GM08714 (cell line): ENCODE measurements at regions not wholly inside any gene's neighbourhood (a gene's known extent, or its start where the extent isn't known, plus 50 kb on each side); places are given as distances from the start of the nearest gene placed in this dataset.
"Not testable (repeated sequence)": the region's sequence is repeated elsewhere in the genome, so short reads cannot be mapped to it uniquely, and the experiment has no call there.

ENCODE experiments used
- H3K4me3 ChIP-seq: fragments of 200-500 bp; sonication (Bioruptor generic); 2 replicates; pipeline ENCODE4 v1.5.1; 2014; ENCODE audit warnings: mild to moderate bottlenecking, low read length, inconsistent platforms
- ZNF274 ChIP-seq: IDR thresholded peaks from 2 replicates; pipeline ENCODE4 v1.6.1; 2012; ENCODE audit warnings: mild to moderate bottlenecking, low read depth, low read length

DNA sequence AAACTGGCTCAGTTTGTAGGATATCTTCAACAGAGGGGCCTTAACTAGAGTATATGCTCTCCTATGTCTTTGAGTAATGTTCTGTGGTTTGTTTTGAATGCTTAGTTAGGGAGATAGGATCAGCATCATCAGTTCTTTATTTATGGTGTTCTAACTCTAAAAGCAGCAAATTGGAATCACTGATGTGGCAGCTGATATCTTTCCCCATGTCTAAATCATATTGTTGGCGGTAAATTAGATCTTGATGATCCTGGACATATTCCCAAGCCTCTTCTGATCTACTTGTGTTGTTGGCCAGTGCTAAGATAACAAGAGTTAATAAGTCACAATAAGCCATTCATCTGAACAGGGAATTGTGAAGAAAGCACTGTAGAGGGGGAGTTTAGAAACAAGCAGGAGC lies 332.4 kb upstream of the DAB2 start:
- TF ChIP-seq ZNF274 = no peak
- H3K4me3 ChIP-seq = no peak overlapping the region

DNA sequence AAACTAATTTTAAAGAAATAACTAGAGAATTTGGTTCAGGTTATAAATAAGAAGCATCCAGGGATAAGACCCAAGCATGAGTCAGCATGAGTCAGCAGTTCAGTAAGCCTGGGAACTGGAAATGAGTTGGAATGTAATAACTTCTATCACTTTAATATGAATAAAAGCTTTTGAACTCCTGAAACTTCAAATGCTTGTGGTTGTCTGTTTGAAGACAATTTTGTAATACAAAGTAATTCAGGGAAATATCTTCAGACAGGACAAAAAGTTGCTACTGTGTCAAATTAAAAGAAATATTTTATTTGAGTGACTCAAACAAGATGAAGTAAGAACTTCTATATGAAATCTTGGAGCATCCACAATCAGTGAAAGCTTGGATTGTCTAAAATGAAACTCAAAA lies 331.2 kb upstream of the DAB2 start:
- TF ChIP-seq ZNF274 = no peak
- H3K4me3 ChIP-seq = no peak overlapping the region

DNA sequence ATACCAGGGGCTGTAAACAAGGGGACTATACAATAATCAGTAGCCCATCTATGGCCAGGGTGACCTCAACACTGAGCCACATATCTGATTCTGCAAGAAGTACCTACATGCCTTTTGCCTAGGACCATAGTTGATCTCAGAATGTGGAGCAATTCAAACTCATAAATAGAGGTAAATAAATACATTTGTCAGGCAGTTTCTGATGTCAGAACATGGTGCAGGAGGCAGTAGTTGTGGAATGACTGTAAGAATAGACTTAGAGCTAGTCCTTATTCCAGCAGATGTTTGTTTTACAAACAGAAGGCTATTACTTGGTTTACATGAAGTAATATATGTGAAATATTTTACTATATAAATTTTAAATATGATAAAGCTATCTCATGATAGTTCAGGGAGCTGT lies 330.7 kb upstream of the DAB2 start:
- H3K4me3 ChIP-seq = no peak overlapping the region
- no peak for TF ChIP-seq ZNF274

DNA sequence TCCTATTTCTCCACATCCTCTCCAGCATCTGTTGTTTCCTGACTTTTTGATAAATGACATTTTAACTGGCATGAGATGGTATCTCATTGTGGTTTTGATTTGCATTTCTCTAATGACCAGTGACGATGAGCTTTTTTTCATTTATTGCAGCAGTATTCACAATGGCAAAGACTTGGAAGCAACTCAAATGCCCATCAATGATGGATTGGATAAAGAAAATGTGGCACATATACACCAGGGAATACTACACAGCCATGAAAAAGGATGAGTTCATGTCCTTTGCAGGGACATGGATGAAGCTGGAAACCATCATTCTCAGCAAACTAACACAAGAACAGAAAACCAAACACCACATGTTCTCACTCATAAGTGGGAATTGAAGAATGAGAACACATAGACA lies 329.0 kb upstream of the DAB2 start:
- H3K4me3 ChIP-seq = not testable (repeated sequence)

DNA sequence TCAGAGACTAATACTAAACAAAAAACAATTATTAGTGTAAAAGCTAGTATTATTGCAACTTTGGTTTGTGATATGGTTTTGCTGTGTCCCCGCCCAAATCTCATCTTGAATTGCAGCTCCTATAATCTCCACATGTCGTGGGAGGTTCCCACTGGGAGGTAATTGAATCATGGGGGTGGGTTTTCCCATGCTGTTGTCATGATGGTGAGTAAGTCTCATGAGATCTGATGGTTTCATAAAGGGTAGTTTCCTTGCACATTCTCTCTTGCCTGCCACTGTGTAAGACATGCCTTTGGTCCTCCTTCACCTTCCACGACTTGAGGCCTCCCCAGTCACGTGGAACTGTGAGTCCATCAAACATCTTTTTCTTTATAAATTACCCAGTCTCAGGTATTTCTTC lies 325.9 kb upstream of the DAB2 start:
- TF ChIP-seq ZNF274 = no peak

DNA sequence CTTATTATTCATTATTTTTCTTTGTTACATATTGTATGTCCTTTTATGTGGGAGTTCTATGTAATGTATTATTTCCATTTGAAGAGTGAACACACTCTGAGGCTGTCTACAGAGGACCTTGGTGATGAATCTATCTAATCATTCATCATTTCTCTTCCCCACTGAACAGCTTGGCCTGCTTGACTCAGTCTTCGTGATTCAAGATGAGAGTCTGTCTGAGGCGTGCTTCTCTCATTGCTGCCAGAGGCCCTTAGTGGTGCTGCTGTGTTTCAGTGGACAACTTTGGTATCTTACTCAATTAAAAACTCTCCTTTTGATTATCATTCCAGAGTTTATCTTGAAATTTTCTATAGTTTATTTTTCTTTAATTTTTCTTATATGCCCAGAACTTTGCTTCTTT lies 318.1 kb upstream of the DAB2 start:
- no peak overlapping the region for H3K4me3 ChIP-seq
- no peak for TF ChIP-seq ZNF274

More for the DNA sequence above, 325.9 kb upstream of the DAB2 start:
- no peak overlapping the region for H3K4me3 ChIP-seq

DNA sequence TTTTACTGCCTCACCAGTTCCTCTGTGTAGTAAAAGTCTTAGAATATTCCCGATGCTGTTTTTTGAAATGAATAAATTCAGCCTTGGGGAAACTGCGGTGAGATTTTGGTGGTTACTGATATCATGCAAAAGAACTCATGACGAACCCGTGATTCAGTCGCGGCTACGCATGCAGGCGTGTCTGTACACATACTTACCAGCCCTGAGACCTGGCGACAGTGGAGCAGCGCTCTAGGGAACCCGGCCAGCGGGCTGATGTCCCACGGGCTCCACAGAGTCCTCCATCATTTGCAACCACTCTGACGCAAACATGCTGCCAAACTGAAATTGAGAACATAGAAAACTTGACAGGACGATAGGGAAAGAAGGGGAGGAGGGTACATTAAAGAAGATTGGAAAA lies 315.6 kb upstream of the DAB2 start:
- no peak for TF ChIP-seq ZNF274
- no peak overlapping the region for H3K4me3 ChIP-seq

DNA sequence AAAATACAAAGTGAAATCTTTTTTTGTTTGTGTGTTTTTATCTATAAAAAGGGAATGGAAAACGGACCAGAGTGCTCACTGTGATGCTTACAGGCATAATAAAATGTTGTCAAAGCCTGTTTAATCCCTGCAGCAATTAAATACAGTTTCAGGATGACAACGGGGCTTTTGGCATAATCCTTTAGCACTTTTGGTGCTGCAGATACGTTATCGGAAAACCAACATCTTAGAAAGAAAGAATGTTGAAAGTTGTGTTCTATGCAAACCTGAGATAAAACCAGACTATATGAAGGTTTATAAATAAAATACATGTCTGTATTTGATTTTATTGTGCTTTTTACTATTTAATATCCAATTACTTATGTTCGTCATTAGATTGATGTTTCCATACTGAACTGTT lies 307.4 kb upstream of the DAB2 start:
- no peak for TF ChIP-seq ZNF274
- H3K4me3 ChIP-seq = no peak overlapping the region

DNA sequence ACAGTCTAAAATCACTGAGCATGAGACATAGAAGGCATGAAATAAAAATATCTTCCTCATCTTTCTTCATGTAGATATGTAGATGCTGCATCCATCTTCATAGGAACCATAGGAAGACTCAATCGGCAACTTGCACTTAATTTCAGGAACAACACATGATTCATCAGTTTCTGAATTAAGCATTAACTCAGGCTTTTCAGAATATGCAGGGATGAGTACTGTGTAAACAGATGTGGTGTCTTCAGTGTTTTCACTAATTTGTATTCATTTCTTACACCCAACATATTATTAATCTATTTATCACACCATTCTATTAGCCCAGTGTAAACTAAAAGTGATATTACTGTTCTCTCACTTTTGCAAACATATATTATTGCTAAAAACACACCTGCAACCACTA lies 305.9 kb upstream of the DAB2 start:
- TF ChIP-seq ZNF274 = no peak
- H3K4me3 ChIP-seq = no peak overlapping the region

DNA sequence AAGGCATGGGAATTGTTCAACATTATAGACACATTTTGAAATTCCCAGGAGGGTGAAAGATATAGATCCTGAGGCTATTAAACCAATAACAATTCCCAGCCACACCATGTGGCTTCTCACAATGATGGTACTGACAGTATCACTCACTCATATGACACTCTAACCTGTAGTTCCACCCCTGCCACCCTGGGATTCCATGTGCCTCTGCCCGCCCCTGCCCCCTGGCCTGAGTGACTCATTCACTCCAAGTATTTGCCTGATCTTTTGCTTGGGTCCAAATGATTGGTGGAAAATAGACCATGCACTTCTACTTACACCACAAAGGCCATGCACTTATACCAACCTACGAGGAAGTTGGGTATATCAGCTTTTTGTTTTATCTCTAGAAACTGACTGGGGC lies 305.2 kb upstream of the DAB2 start:
- H3K4me3 ChIP-seq = no peak overlapping the region
- no peak for TF ChIP-seq ZNF274

DNA sequence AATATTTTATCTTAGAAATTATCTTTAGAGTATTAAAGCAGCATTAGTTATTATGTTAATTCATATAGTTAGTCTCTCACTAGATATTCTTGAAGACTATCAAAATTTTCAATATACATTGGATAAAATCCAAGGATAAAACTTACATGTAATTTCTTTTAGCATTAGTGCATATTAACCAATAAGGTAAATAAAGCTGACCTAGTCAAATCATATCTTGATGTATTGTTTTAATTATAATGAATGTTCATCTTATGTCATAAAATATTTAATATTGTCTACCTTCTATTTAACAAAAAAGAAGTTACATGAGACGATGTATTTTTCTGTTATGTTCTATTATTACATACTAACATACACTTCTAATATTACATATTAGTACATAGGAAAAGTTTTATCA lies 301.7 kb upstream of the DAB2 start:
- H3K4me3 ChIP-seq = no peak overlapping the region
- no peak for TF ChIP-seq ZNF274

DNA sequence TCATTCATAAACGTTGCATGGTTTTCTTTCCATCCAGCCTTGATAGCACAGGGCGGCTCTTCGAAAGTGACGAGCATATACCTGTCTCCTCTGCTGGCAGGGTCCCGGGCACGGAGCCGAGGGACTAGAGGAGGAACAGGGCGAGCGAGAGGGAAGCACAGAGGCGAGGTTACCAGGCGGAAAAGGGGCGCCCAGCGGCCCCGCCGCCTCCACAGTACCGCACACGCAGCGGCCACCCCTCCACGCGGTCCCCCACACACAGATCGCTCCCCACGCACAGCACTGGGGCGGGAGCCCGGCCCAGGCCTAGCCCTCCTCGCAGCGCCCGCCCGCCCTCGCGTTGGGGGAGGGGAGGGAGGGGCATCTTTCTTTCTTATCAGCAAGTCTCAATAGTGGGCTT lies 296.6 kb upstream of the DAB2 start:
- no peak for TF ChIP-seq ZNF274
- H3K4me3 ChIP-seq = no peak overlapping the region

DNA sequence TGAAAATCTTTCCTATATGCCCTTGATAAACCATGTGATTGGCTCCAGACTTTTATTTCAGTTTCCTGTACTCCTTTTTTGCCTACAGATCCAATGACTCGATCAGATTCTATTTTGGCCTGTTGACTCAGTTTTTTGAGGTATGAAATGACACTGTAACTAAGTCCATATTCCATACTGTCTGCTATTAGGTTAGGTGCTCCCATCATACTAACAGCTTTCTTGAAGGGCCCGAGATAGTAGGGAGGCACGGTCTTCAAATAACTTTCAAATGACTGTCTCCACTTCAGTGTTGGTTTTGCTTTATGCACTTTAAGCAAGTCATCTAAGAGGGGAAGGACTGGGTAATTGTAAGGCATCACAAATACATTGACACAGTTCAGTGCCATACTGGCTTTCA lies 295.4 kb upstream of the DAB2 start:
- no peak overlapping the region for H3K4me3 ChIP-seq
- TF ChIP-seq ZNF274 = no peak

DNA sequence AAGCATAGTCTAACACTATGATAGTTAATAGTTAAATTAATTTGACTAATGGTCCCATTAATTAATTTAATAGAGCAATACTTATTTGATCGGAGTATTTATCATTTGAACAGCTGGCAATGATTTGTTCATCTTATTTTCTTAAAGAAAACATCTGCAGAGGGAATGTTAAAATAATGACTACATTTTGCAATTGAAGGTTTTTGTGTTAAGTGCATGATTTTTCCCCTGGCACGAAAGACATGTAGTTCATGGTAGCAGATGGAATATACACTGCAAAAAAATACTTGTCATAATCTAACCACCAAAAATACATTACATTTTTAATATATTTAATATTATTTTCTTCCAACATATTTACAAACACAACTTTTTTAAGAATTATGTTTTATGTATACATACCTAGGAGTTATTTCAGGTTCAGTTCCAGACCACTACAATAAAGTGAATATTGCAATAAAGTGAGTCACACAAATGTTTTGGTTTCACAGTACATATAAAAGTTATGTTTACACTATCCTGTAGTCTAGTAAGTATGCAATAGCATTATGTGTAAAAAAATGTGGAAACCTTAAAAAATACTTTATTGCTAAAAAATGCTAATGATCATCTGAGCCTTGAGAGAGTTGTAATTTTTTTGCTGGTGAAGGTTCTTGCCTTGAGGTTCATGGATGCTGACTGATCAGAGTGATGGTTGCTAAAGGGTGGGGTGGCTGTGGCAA lies 292.6 kb upstream of the DAB2 start:
- H3K4me3 ChIP-seq = no peak overlapping the region
- no peak for TF ChIP-seq ZNF274

DNA sequence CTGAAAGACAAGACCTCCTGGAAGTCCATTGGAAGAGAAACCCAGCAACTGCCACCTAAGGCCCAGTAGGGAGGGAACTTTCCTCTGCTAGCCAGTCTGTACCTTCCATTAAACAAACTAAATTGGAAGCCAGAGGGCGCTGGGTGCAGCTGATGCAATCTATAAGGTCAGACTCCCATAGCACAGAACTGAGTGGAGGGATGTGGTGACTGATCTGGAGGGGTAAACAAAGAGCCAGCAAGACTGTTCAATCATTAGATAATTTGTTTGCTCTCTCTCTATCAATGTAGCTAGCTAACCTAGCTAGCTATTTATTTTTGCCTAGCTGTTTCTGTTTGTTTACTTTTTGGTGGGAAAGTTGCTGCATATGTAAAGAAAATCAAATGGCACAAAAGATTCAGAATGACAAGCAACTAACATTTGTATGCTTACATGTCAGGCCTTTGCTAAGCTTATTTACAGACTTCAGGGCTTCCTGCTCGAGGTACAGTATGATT lies 291.8 kb upstream of the DAB2 start:
- H3K4me3 ChIP-seq = no peak overlapping the region
- no peak for TF ChIP-seq ZNF274

DNA sequence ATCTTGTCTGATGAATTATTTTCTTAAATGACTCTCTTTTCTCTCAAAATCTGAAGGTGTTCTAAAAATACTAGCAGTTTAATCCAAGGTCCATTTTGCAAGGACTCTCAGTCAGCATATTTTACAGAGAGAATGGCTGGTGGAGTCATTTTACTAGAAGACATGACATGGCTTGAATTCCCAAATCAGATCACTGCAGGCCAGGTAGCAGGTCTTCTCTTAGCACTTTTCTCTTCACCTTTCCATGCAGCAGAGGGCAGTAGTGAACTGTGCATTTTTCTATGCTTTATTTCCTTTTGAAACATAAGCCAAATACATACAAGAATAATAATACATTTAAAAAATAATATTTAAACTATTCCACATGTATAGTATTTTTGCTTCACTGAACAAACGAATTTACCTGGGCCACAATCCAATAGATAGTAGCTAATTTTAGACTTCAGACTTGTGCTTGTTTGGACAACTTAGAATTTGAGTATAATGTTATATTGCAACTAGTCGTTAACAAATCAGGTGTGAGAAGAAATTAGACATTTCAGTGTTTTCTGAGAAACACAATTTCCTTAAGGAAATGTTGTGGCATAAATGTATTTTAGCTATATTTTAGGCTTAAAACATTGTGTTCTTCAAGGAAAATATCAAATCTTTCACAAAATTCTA lies 289.4 kb upstream of the DAB2 start:
- no peak for TF ChIP-seq ZNF274

More for the DNA sequence above, 289.4 kb upstream of the DAB2 start:
- no peak overlapping the region for H3K4me3 ChIP-seq
